Epithelial cell of prostate (primary cell): ENCODE measurements at regions not wholly inside any gene's neighbourhood (a gene's known extent, or its start where the extent isn't known, plus 50 kb on each side); places are given as distances from the start of the nearest gene placed in this dataset.

ENCODE experiments used
- DNase-seq: peaks from one replicate; pipeline ENCODE4 v3.0.0-alpha.2; 2011; ENCODE audit warnings: low read depth, low spot score
- H3K27ac ChIP-seq: fragments of 450-650 bp; 2 replicates; pipeline ENCODE4 v1.5.1; 2017; ENCODE audit warnings: mild to moderate bottlenecking

GRCh38 chr5:4038994-4039393 is 443.4 kb downstream of the IRX1 start:
- no peak for DNase-seq
- no peak overlapping the region for H3K27ac ChIP-seq

- H3K27ac ChIP-seq = no peak overlapping the region
- no peak for DNase-seq
Measured at GRCh38 chr5:4042311-4042710, 446.7 kb downstream of the IRX1 start.

GRCh38 chr5:4043135-4043534 is 447.5 kb downstream of the IRX1 start:
- no peak overlapping the region for H3K27ac ChIP-seq
- no peak for DNase-seq

GRCh38 chr5:4044881-4045280 is 449.2 kb downstream of the IRX1 start:
- DNase-seq = no peak
- no peak overlapping the region for H3K27ac ChIP-seq

GRCh38 chr5:4048398-4048797 is 452.8 kb downstream of the IRX1 start:
- no peak for DNase-seq
- H3K27ac ChIP-seq = no peak overlapping the region

- H3K27ac ChIP-seq = no peak overlapping the region
- DNase-seq = no peak
Measured at GRCh38 chr5:4050203-4050602, 454.6 kb downstream of the IRX1 start.

GRCh38 chr5:4053136-4053535 is 457.5 kb downstream of the IRX1 start:
- no peak for DNase-seq
- no peak overlapping the region for H3K27ac ChIP-seq

- DNase-seq = no peak
- H3K27ac ChIP-seq = no peak overlapping the region
Measured at GRCh38 chr5:4054092-4054491, 458.5 kb downstream of the IRX1 start.

- DNase-seq = no peak
- H3K27ac ChIP-seq = no peak overlapping the region
Measured at GRCh38 chr5:4058899-4059298, 463.3 kb downstream of the IRX1 start.

GRCh38 chr5:4065472-4066320 is 470.1 kb downstream of the IRX1 start:
- no peak overlapping the region for H3K27ac ChIP-seq
- no peak for DNase-seq

- no peak overlapping the region for H3K27ac ChIP-seq
- DNase-seq = no peak
Measured at GRCh38 chr5:4068171-4068570, 472.5 kb downstream of the IRX1 start.

GRCh38 chr5:4078544-4078943 is 482.9 kb downstream of the IRX1 start:
- H3K27ac ChIP-seq = no peak overlapping the region
- DNase-seq = no peak

GRCh38 chr5:4079831-4080230 is 484.2 kb downstream of the IRX1 start:
- H3K27ac ChIP-seq = no peak overlapping the region
- no peak for DNase-seq

- DNase-seq = no peak
- no peak overlapping the region for H3K27ac ChIP-seq
Measured at GRCh38 chr5:4080370-4080769, 484.7 kb downstream of the IRX1 start.

GRCh38 chr5:4081059-4081458 is 485.4 kb downstream of the IRX1 start:
- H3K27ac ChIP-seq = no peak overlapping the region
- DNase-seq = no peak

GRCh38 chr5:4081466-4081865 is 485.8 kb downstream of the IRX1 start:
- no peak for DNase-seq
- H3K27ac ChIP-seq = no peak overlapping the region

GRCh38 chr5:4082966-4083564 is 487.4 kb downstream of the IRX1 start:
- peak overlapping the region; percentile 85 for H3K27ac ChIP-seq
- peak; percentile 31 for DNase-seq

GRCh38 chr5:4083591-4084337 is 488.1 kb downstream of the IRX1 start:
- peak overlapping the region; percentile 85 for H3K27ac ChIP-seq

GRCh38 chr5:4086081-4086480 is 490.4 kb downstream of the IRX1 start:
- no peak for DNase-seq
- H3K27ac ChIP-seq = no peak overlapping the region

More at GRCh38 chr5:4083591-4084337, 488.1 kb downstream of the IRX1 start:
- peak; percentile 65 for DNase-seq

- no peak for DNase-seq
- no peak overlapping the region for H3K27ac ChIP-seq
Measured at GRCh38 chr5:4087110-4087509, 491.5 kb downstream of the IRX1 start.

GRCh38 chr5:4089087-4089486 is 493.5 kb downstream of the IRX1 start:
- no peak for DNase-seq

More at GRCh38 chr5:4089087-4089486, 493.5 kb downstream of the IRX1 start:
- no peak overlapping the region for H3K27ac ChIP-seq
